ENCODE measurements at regions not wholly inside any gene's neighbourhood (a gene's known extent, or its start where the extent isn't known, plus 50 kb on each side); places are given as distances from the start of the nearest gene placed in this dataset.
A peak's percentile ranks its signal among the peaks of the same experiment; 100 is the strongest.
"Not testable (repeated sequence)": the region's sequence is repeated elsewhere in the genome, so short reads cannot be mapped to it uniquely, and the experiment has no call there.

- DNase-seq (ENCODE audit: low spot score) = no peak
Measured at GRCh38 chr22:22168941-22169867, 75.4 kb upstream of the VPREB1 start.

- peak; percentile 13 for DNase-seq (ENCODE audit: low spot score)
Measured at GRCh38 chr22:22168190-22168940, 76.2 kb upstream of the VPREB1 start.

- DNase-seq (ENCODE audit: low spot score) = no peak
Measured at GRCh38 chr22:22167791-22168189, 76.8 kb upstream of the VPREB1 start.

- no peak for DNase-seq (ENCODE audit: low spot score)
Measured at GRCh38 chr22:22166941-22167713, 77.5 kb upstream of the VPREB1 start.

GRCh38 chr22:22165936-22166710 lies 78.5 kb upstream of the VPREB1 start:
- no peak for DNase-seq (ENCODE audit: low spot score)

GRCh38 chr22:22164541-22165272 lies 79.9 kb upstream of the VPREB1 start:
- no peak for DNase-seq (ENCODE audit: low spot score)

GRCh38 chr22:22161924-22162851 lies 82.4 kb upstream of the VPREB1 start:
- no peak for DNase-seq (ENCODE audit: low spot score)

- DNase-seq (ENCODE audit: low spot score) = not testable (repeated sequence)
Measured at GRCh38 chr22:22160768-22161167, 83.8 kb upstream of the VPREB1 start.

GRCh38 chr22:22159384-22159783 lies 85.2 kb upstream of the VPREB1 start:
- DNase-seq (ENCODE audit: low spot score) = no peak

GRCh38 chr22:22158965-22159364 lies 85.6 kb upstream of the VPREB1 start:
- DNase-seq (ENCODE audit: low spot score) = no peak

- DNase-seq (ENCODE audit: low spot score) = no peak
Measured at GRCh38 chr22:22158207-22158816, 86.3 kb upstream of the VPREB1 start.

GRCh38 chr22:22157348-22157725 lies 87.2 kb upstream of the VPREB1 start:
- no peak for DNase-seq (ENCODE audit: low spot score)

GRCh38 chr22:22156716-22157347 lies 87.8 kb upstream of the VPREB1 start:
- DNase-seq (ENCODE audit: low spot score) = peak; percentile 81

GRCh38 chr22:22156348-22156715 lies 88.3 kb upstream of the VPREB1 start:
- no peak for DNase-seq (ENCODE audit: low spot score)

- no peak for DNase-seq (ENCODE audit: low spot score)
Measured at GRCh38 chr22:22155607-22156006, 89.0 kb upstream of the VPREB1 start.

GRCh38 chr22:22155146-22155545 lies 89.4 kb upstream of the VPREB1 start:
- no peak for DNase-seq (ENCODE audit: low spot score)

- no peak for DNase-seq (ENCODE audit: low spot score)
Measured at GRCh38 chr22:22154040-22154439, 90.5 kb upstream of the VPREB1 start.

- DNase-seq (ENCODE audit: low spot score) = no peak
Measured at GRCh38 chr22:22151308-22151707, 93.3 kb upstream of the VPREB1 start.

- DNase-seq (ENCODE audit: low spot score) = no peak
Measured at GRCh38 chr22:22150457-22150856, 94.1 kb upstream of the VPREB1 start.
